GM12878 (cell line): ENCODE measurements at regions not wholly inside any gene's neighbourhood (a gene's known extent, or its start where the extent isn't known, plus 50 kb on each side); places are given as distances from the start of the nearest gene placed in this dataset.

ENCODE experiments used
- ATAC-seq: fragments of 200-7000 bp; cut with Tn5 transposase; 3 replicates; pipeline ENCODE4 v1.9.1; 2020; ENCODE audit warnings: mild to moderate bottlenecking, moderate library complexity
- BruUV-seq: library from RNA; stranded (reverse); fragments of 400-500 nt; replicated peaks from 2 replicates; lab custom pipeline; 2021; lab: Mats Ljungman, UMichigan
- CTCF ChIA-PET: fragments of 300-600 bp; sonication (Branson Sonifier 250); formaldehyde crosslinking; extraction: SDS; loops from one replicate; lab custom pipeline; 2021; ENCODE audit warnings: inconsistent platforms; lab: Yijun Ruan, JAX
- POLR2A ChIA-PET: fragments of 350-600 bp; formaldehyde crosslinking; extraction: SDS; loops from one replicate; lab custom pipeline; 2021; ENCODE audit warnings: inconsistent platforms; lab: Charles Lee
- RAD21 ChIA-PET: fragments of 300-600 bp; sonication (Branson Sonifier 250); formaldehyde crosslinking; loops from one replicate; lab custom pipeline; 2023; ENCODE audit warnings: antibody characterized with exemption; ENCODE audit not compliant: unreplicated experiment; lab: Charles Lee
- SMC1A ChIA-PET: fragments of 300-600 bp; sonication (Branson Sonifier 250); formaldehyde crosslinking; loops from one replicate; lab custom pipeline; 2023; ENCODE audit not compliant: unreplicated experiment, uncharacterized antibody; lab: Charles Lee
- DNase-seq: peaks from one replicate; pipeline ENCODE4 v3.0.0-alpha.2; 2011; ENCODE audit warnings: low read depth, low spot score
- FAIRE-seq: peaks from 3 replicates; lab custom pipeline; 2011; peaks lifted over from hg19 to GRCh38; lab: Jason Lieb, UNC
- H2AFZ ChIP-seq: 2 replicates; pipeline ENCODE4 v1.6.0; 2011; ENCODE audit warnings: low read depth, low read length, control low read depth; ENCODE audit not compliant: control insufficient read depth
- H3K27ac ChIP-seq: 2 replicates; pipeline ENCODE4 v1.5.1; 2011; ENCODE audit warnings: control low read depth; ENCODE audit not compliant: control insufficient read depth, insufficient read depth
- H3K27me3 ChIP-seq, 2 experiments: replicated peaks in 1 of 2; 2 replicates each; pipeline versions ENCODE4 v1.6.0 to v1.6.1; 2011; ENCODE audit warnings: low read length in 1 of 2; ENCODE audit not compliant: control insufficient read depth in 2 of 2, insufficient read depth in 2 of 2
- H3K36me3 ChIP-seq, 2 experiments: 2 replicates each; pipeline ENCODE4 v1.5.1; 2011; ENCODE audit warnings: low read length in 1 of 2; ENCODE audit not compliant: control insufficient read depth in 2 of 2, insufficient read depth in 2 of 2
- H3K4me1 ChIP-seq: 2 replicates; pipeline ENCODE4 v1.6.1; 2011; ENCODE audit warnings: mild to moderate bottlenecking, low read length, moderate library complexity, mixed read lengths; ENCODE audit not compliant: control insufficient read depth, insufficient read depth
- H3K4me2 ChIP-seq: 2 replicates; pipeline ENCODE4 v1.6.0; 2011; ENCODE audit warnings: control low read depth; ENCODE audit not compliant: control insufficient read depth, insufficient read depth
- H3K4me3 ChIP-seq: fragments of 200-600 bp; sonication (generic); 2 replicates; pipeline ENCODE4 v1.5.1; 2016
- H3K79me2 ChIP-seq: 2 replicates; pipeline ENCODE4 v1.6.0; 2011; ENCODE audit warnings: low read length; ENCODE audit not compliant: control insufficient read depth, insufficient read depth
- H3K9ac ChIP-seq: 2 replicates; pipeline ENCODE4 v1.8.0; 2011; ENCODE audit warnings: low read length, control low read depth, mixed read lengths; ENCODE audit not compliant: control insufficient read depth, insufficient read depth
- H3K9me3 ChIP-seq: replicated peaks from 3 replicates; pipeline ENCODE4 v1.5.1; 2011; ENCODE audit warnings: mild to moderate bottlenecking, low read length; ENCODE audit not compliant: control insufficient read depth, insufficient read depth
- H4K20me1 ChIP-seq: 2 replicates; pipeline ENCODE4 v1.6.0; 2011; ENCODE audit not compliant: control insufficient read depth, insufficient read depth
- ATF3 ChIP-seq: IDR thresholded peaks from 2 replicates; pipeline ENCODE4 v1.6.1; 2011; ENCODE audit warnings: low read depth, mild to moderate bottlenecking, low read length, moderate library complexity, borderline replicate concordance; ENCODE audit errors: extremely low read depth
- BCL3 ChIP-seq: IDR thresholded peaks from 2 replicates; pipeline ENCODE4 v1.6.1; 2011; ENCODE audit warnings: borderline replicate concordance, low read depth, mild to moderate bottlenecking, moderate library complexity, low read length; ENCODE audit not compliant: insufficient read depth, poor library complexity, severe bottlenecking
- CREB1 ChIP-seq: IDR thresholded peaks from 2 replicates; pipeline ENCODE4 v1.6.1; 2012; ENCODE audit warnings: low read depth, mild to moderate bottlenecking, inconsistent platforms
- EED ChIP-seq: sonication (generic); IDR thresholded peaks from 2 replicates; pipeline ENCODE4 v1.6.1; 2016; ENCODE audit warnings: antibody characterized with exemption, low read depth
- EGR1 ChIP-seq, 2 experiments: IDR thresholded peaks; 1 replicate in 1 of 2; 2 replicates in 1 of 2; pipeline ENCODE4 v1.6.1; 2011 to 2012; ENCODE audit warnings: low read depth in 2 of 2, low read length in 2 of 2, borderline replicate concordance in 1 of 2, mild to moderate bottlenecking in 1 of 2, moderate library complexity in 1 of 2
- FOS ChIP-seq: IDR thresholded peaks from 3 replicates; pipeline ENCODE4 v1.6.1; 2011; ENCODE audit warnings: borderline replicate concordance; ENCODE audit not compliant: insufficient read length; ENCODE audit errors: extremely low read depth
- FOXM1 ChIP-seq: IDR thresholded peaks from 2 replicates; pipeline ENCODE4 v1.6.1; 2012; ENCODE audit warnings: low read depth, mild to moderate bottlenecking, inconsistent platforms, low read length, moderate library complexity
- GATAD2B ChIP-seq: fragments of 450-650 bp; conservative IDR thresholded peaks from 2 replicates; pipeline ENCODE4 v1.6.1; 2017; ENCODE audit warnings: low read depth, mild to moderate bottlenecking, moderate library complexity
- IRF3 ChIP-seq: fragments of 450-650 bp; IDR thresholded peaks from 2 replicates; pipeline ENCODE4 v1.6.1; 2014; ENCODE audit warnings: mild to moderate bottlenecking
- LARP7 ChIP-seq: fragments of 450-650 bp; IDR thresholded peaks from 2 replicates; pipeline ENCODE4 v1.6.1; 2017; ENCODE audit warnings: mild to moderate bottlenecking
- MEF2B ChIP-seq: fragments of 450-650 bp; IDR thresholded peaks from 2 replicates; pipeline ENCODE4 v1.6.1; 2018; ENCODE audit warnings: mild to moderate bottlenecking, moderate library complexity; ENCODE audit not compliant: partially characterized antibody, poor library complexity, severe bottlenecking
- RAD21 ChIP-seq: IDR thresholded peaks from 2 replicates; pipeline ENCODE4 v1.6.1; 2011; ENCODE audit warnings: mild to moderate bottlenecking, low read depth, low read length, moderate library complexity; ENCODE audit not compliant: insufficient read depth
- RELB ChIP-seq: fragments of 450-650 bp; IDR thresholded peaks from 2 replicates; pipeline ENCODE4 v1.6.1; 2017; ENCODE audit warnings: low read depth, mild to moderate bottlenecking, moderate library complexity
- SIN3A ChIP-seq: IDR thresholded peaks from 2 replicates; pipeline ENCODE4 v1.6.1; 2012; ENCODE audit warnings: low read depth, low read length, improper control_type of control experiment
- SMAD1 ChIP-seq: fragments of 450-650 bp; IDR thresholded peaks from 2 replicates; pipeline ENCODE4 v1.6.1; 2018; ENCODE audit warnings: mild to moderate bottlenecking, low read depth; ENCODE audit not compliant: partially characterized antibody
- SMARCA5 ChIP-seq: fragments of 450-650 bp; IDR thresholded peaks from 2 replicates; pipeline ENCODE4 v1.6.1; 2017; ENCODE audit warnings: mild to moderate bottlenecking
- TCF3 ChIP-seq: IDR thresholded peaks from 2 replicates; pipeline ENCODE4 v1.6.1; 2012; ENCODE audit warnings: low read depth, mild to moderate bottlenecking, low read length, borderline replicate concordance; ENCODE audit not compliant: insufficient read depth
- ZBED1 ChIP-seq: IDR thresholded peaks from 2 replicates; pipeline ENCODE4 v1.6.1; 2016; ENCODE audit warnings: borderline replicate concordance
- ZNF622 ChIP-seq: fragments of 450-650 bp; IDR thresholded peaks from 2 replicates; pipeline ENCODE4 v1.6.1; 2017; ENCODE audit warnings: mild to moderate bottlenecking, inconsistent platforms
- ZSCAN29 ChIP-seq: fragments of 450-650 bp; IDR thresholded peaks from 2 replicates; pipeline ENCODE4 v1.6.1; 2017; ENCODE audit warnings: mild to moderate bottlenecking, moderate library complexity
- WGBS: methylation state at CpG from one replicate; pipeline ENCODE4 v1.1.6; 2016; ENCODE audit warnings: low lambda C conversion rate; ENCODE audit not compliant: insufficient replicate concordance, insufficient coverage; ENCODE audit errors: missing lambda C conversion rate; 5-methylcytosine and 5-hydroxymethylcytosine counted together
- in situ Hi-C: fragments of 300-500 bp; cut with MboI; formaldehyde crosslinking; loops from 9 replicates; pipeline ENCODE4 v1.14.3; 2018; ENCODE audit warnings: mixed read lengths
- intact Hi-C: fragments of 100-400 bp; cut with micrococcal nuclease; formaldehyde crosslinking; loops from one replicate; pipeline ENCODE4 v1.14.2; 2022; ENCODE audit not compliant: unreplicated experiment

- TF ChIP-seq EGR1 (IDR thresholded peaks at IDR 0.05; ENCODE audit: borderline replicate concordance in 1 of 2, low read depth in 2 of 2, low read length in 2 of 2) (no peak), SMAD1 (no peak), FOS (no peak), ZBED1 (no peak), RAD21 (no peak), GATAD2B (no peak), ATF3 (no peak)
These were observed 402.3 kb upstream of the CHD1 start (continued) for GRCh38 chr5:99331061-99331460.

- no peak for TF ChIP-seq CREB1
- TF ChIP-seq EGR1 (IDR thresholded peaks at IDR 0.05; ENCODE audit: borderline replicate concordance in 1 of 2, low read depth in 2 of 2, low read length in 2 of 2): no peak
- TF ChIP-seq BCL3: no peak
- no peak for TF ChIP-seq EED
- no peak for TF ChIP-seq SIN3A
- TF ChIP-seq IRF3: no peak
- no peak for TF ChIP-seq TCF3
- no peak for TF ChIP-seq ZSCAN29
- no peak for TF ChIP-seq ZNF622
- TF ChIP-seq RELB: no peak
- no peak for TF ChIP-seq ATF3
- no peak for TF ChIP-seq MEF2B
- TF ChIP-seq SMARCA5: no peak
- no peak for TF ChIP-seq LARP7
- no peak for TF ChIP-seq FOXM1
- TF ChIP-seq SMAD1: no peak
- no peak overlapping the region for H3K4me2 ChIP-seq
- H3K79me2 ChIP-seq: no peaks in the 10 kb centered on the region
- RAD21 ChIA-PET: no interaction called here
- H3K27ac ChIP-seq: no peak overlapping the region
- H3K27me3 ChIP-seq: no peaks in the 10 kb centered on the region
- intact Hi-C loops: no loop called here
- no peaks in the 10 kb centered on the region for H3K4me1 ChIP-seq
- FAIRE-seq (no peak), DNase-seq (no peak), ATAC-seq (no peak)
- H3K36me3 ChIP-seq: no peaks in the 10 kb centered on the region
- no TSS peak for BruUV-seq
- no peak overlapping the region for H2AFZ ChIP-seq
- no peak overlapping the region for H3K4me3 ChIP-seq
- SMC1A ChIA-PET: no interaction called here
- no peaks in the 10 kb centered on the region for H3K9me3 ChIP-seq
- H3K9ac ChIP-seq: no peak overlapping the region
- H4K20me1 ChIP-seq: no peaks in the 10 kb centered on the region
- CTCF ChIA-PET: no interaction called here
- WGBS: 1% methylated on average over 5 of the region's 5 CpGs
- in situ Hi-C loops: no loop called here
- POLR2A ChIA-PET: no interaction called here
These were observed 391.6 kb upstream of the CHD1 start for GRCh38 chr5:99320436-99320835.
